Natural killer cell treated with Interleukin-12 subunit alpha and Interleukin-12 subunit beta and Interleukin-15 and Interleukin-18, amount 100 ng/mL, for 72 hours (primary cell): ENCODE measurements at regions not wholly inside any gene's neighbourhood (a gene's known extent, or its start where the extent isn't known, plus 50 kb on each side); places are given as distances from the start of the nearest gene placed in this dataset.

Source experiments
- ATAC-seq, 2 donors: fragments of 150-1000 bp; cut with Tn5 transposase in 1 of 2; sonication (Bioruptor Pico), chemical (Tn5 transposase) in 1 of 2; 2 replicates each; pipeline ENCODE4 v1.10.0; 2021
- DNase-seq: peaks from one replicate; pipeline ENCODE4 v3.0.0; 2022; ENCODE audit warnings: low spot score
- H3K27ac Mint-ChIP-seq, 2 donors: 1 replicate in 1 of 2; 2 replicates in 1 of 2; pipeline ENCODE4 v1.8.0; 2022; ENCODE audit warnings: mixed read lengths in 2 of 2, mild to moderate bottlenecking in 1 of 2, moderate library complexity in 1 of 2
- H3K27me3 Mint-ChIP-seq, 2 donors: 1 replicate in 1 of 2; 2 replicates in 1 of 2; pipeline ENCODE4 v1.8.0; 2022; ENCODE audit warnings: mixed read lengths in 2 of 2
- H3K36me3 Mint-ChIP-seq: one replicate; pipeline ENCODE4 v1.8.0; 2022; ENCODE audit warnings: mixed read lengths
- H3K4me1 Mint-ChIP-seq, 2 donors: 1 replicate in 1 of 2; 2 replicates in 1 of 2; pipeline ENCODE4 v1.8.0; 2022; ENCODE audit warnings: low read depth in 2 of 2, mixed read lengths in 2 of 2, mild to moderate bottlenecking in 1 of 2
- H3K4me3 Mint-ChIP-seq: one replicate; pipeline ENCODE4 v1.8.0; 2022; ENCODE audit warnings: mixed read lengths
- H3K9me3 Mint-ChIP-seq: 2 replicates; pipeline ENCODE4 v1.8.0; 2022; ENCODE audit warnings: mixed read lengths

DNA sequence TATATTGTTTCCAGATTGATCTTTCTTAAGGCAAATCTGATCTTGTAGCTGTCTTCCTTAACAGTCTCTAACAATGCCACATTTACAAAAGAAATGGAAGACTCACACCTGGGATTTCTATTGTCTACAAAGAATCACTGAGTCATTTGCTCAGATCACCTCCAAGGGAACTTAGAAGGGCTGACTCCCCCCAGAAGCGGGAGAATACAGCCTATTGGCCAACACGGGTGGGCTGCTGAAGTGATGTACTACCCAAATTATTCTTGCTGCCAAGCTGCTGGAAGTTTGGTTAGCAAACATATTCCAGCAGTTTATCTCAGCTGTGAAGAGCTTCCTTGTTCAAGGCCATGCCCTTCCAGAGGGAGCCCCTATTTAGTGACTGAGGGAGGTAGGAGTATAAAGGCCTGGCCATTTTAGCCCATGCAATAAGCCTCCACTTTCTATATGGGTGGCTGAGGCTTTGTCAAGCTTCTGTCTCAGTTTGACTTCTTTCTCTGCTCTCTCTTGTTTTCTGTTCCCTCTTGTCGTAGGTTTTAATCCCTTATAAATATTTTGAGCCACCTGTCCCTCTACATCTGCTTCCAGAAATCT, 379.4 kb downstream of the PRR16 start:
- Mint-ChIP-seq H3K36me3 (no peaks in the 10 kb centered on the region), H3K9me3 (peaks cover 16% of the 10 kb centered on the region), H3K4me3 (no peak overlapping the region), H3K27me3 (no peaks in the 10 kb centered on the region), H3K27ac (no peak overlapping the region), H3K4me1 (no peaks in the 10 kb centered on the region)
- ATAC-seq (no peak), DNase-seq (no peak)

DNA sequence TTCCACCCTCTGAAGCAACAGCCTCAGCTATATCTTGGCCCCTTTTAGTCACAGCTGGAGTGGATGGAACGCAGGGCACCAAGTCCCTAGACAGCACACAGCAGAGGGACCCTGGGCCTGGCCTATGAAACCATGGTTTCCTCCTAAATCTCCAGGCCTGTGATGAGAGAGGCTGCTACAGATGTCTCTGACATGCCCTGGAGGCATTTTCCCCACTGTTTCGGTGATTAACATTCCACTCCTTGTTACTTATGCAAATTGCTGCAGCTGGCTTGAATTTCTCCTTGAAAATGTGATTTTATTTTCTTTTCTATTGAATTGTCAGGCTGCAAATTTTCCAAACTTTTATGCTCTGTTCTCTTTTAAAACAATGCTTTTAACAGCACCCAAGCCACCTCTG, 384.8 kb downstream of the PRR16 start:
- Mint-ChIP-seq H3K27ac (no peak overlapping the region), H3K4me1 (no peaks in the 10 kb centered on the region), H3K9me3 (peaks cover 13% of the 10 kb centered on the region), H3K36me3 (peaks cover 4% of the 10 kb centered on the region), H3K27me3 (no peaks in the 10 kb centered on the region), H3K4me3 (no peak overlapping the region)
- no peak for ATAC-seq
- no peak for DNase-seq

DNA sequence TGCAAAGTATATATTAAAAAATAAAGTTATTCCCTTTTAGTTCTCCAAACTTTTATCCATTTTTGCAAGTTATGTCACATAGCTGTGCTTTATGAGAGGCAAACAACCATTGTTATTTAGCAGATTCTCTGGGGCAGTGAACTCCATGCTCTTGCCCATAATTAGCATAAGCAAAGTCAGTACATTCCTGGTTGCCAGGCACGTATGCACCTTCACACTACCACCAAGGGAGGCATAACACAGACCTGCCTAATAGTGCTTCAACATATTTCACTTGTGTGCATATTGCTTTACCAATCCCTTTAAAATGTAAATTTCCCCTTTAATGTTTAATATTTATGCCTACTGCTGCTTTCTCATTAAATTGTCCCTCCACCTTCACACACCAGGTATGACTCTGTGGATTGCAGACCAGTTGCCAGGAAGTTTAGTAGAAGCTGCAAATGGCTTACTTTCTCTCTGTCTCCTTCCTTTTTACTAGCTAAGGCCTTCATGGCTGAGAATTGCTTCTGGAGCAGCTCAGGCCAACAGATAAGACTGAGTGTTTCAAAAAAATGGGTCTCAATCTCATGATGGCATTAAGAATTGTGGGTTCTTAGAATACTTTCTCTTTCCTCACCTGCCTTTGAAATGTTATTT, 388.2 kb downstream of the PRR16 start:
- Mint-ChIP-seq H3K4me3 (no peak overlapping the region), H3K27ac (no peak overlapping the region), H3K4me1 (no peaks in the 10 kb centered on the region), H3K27me3 (no peaks in the 10 kb centered on the region), H3K36me3 (peaks cover 4% of the 10 kb centered on the region), H3K9me3 (peaks cover 9% of the 10 kb centered on the region)
- ATAC-seq = no peak
- no peak for DNase-seq

DNA sequence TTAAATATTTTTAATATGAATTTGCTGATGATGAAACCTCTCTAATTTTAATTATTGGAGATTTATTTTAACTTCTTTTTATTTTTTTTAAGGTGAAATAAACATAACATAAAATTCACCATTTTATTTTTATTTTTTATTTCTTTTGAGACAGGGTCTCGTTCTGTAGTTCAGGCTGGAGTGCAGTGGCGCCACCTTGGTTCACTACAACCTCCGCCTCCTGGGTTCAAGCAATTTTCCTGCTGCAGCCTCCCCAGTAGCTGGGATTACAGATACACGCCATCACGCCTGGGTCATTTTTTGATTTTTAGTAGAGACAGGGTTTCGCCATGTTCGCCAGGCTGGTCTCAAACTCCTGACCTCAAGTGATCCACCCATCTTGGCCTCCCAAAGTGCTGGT, 402.9 kb downstream of the PRR16 start:
- DNase-seq (no peak), ATAC-seq (no peak)
- H3K4me3 Mint-ChIP-seq = no peak overlapping the region
- H3K9me3 Mint-ChIP-seq = peaks cover 7% of the 10 kb centered on the region
- H3K27me3 Mint-ChIP-seq = no peaks in the 10 kb centered on the region
- H3K27ac Mint-ChIP-seq = no peak overlapping the region
- no peaks in the 10 kb centered on the region for H3K4me1 Mint-ChIP-seq
- H3K36me3 Mint-ChIP-seq = no peaks in the 10 kb centered on the region

DNA sequence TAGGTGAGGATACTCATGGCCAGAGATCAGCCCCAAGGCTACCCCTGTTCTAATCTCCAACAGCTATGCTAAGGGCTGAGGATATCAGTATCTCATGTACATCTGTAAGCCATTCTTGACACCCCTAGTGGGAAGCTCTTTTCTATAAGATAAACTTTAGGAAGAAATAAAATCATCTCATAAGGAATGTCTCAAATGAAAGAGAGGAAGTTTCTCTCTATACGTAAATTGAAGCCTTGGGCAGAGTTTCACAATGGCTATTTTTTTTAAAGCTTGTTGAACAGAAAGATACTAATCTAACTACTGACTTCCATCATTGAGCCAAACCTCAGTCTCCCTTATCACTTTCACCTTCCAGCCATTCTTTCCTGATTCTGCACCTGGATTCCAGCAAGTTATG, 405.7 kb downstream of the PRR16 start:
- ATAC-seq = no peak
- no peak overlapping the region for H3K4me3 Mint-ChIP-seq

DNA sequence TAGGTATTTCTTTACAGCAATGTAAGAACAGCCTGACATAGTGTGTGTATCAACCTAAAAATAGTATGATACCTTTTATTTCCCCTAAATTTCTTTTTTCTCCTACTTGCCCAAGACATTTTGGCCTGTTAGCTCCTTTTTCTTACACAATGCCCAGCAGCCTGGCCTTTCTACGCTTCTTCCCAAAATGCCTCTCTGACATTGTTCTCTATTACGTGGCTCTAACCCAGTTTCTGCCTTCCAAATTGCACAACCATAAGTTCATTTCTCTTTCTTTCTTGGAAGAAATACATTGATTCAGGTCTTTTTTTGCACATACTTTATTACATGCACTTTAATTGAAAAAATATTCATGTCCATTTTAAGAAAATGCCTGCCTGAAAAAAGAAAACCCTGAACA, 408.2 kb downstream of the PRR16 start:
- Mint-ChIP-seq H3K27ac (no peak overlapping the region), H3K4me3 (no peak overlapping the region), H3K27me3 (no peaks in the 10 kb centered on the region), H3K9me3 (peaks cover 7% of the 10 kb centered on the region), H3K4me1 (no peaks in the 10 kb centered on the region), H3K36me3 (no peaks in the 10 kb centered on the region)
- DNase-seq (no peak), ATAC-seq (no peak)

More for the DNA sequence above, 405.7 kb downstream of the PRR16 start:
- Mint-ChIP-seq H3K36me3 (no peaks in the 10 kb centered on the region), H3K27me3 (no peaks in the 10 kb centered on the region), H3K27ac (no peak overlapping the region), H3K9me3 (peaks cover 7% of the 10 kb centered on the region), H3K4me1 (no peaks in the 10 kb centered on the region)
- DNase-seq = no peak

DNA sequence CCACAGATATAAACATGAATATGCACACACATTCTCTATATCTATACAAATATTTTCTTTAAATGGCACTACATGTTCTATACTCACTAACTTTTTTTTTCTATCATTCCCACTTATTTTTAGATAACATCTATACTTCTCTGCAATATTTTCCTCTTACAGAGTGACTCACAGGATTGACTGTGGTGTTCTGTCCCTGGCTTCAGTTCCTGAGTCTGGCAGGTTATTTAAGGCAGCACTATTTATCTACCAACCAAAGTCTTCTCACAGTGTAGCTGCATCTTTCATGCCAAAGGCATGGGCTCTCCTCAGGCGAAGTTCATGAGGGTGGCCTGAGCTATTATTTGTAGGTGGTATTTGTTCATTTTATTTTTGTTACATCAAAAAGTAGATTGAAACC, 409.0 kb downstream of the PRR16 start:
- Mint-ChIP-seq H3K4me1 (no peaks in the 10 kb centered on the region), H3K36me3 (no peaks in the 10 kb centered on the region), H3K4me3 (no peak overlapping the region), H3K27me3 (no peaks in the 10 kb centered on the region), H3K9me3 (peaks cover 3% of the 10 kb centered on the region), H3K27ac (no peak overlapping the region)
- DNase-seq (no peak), ATAC-seq (no peak)

DNA sequence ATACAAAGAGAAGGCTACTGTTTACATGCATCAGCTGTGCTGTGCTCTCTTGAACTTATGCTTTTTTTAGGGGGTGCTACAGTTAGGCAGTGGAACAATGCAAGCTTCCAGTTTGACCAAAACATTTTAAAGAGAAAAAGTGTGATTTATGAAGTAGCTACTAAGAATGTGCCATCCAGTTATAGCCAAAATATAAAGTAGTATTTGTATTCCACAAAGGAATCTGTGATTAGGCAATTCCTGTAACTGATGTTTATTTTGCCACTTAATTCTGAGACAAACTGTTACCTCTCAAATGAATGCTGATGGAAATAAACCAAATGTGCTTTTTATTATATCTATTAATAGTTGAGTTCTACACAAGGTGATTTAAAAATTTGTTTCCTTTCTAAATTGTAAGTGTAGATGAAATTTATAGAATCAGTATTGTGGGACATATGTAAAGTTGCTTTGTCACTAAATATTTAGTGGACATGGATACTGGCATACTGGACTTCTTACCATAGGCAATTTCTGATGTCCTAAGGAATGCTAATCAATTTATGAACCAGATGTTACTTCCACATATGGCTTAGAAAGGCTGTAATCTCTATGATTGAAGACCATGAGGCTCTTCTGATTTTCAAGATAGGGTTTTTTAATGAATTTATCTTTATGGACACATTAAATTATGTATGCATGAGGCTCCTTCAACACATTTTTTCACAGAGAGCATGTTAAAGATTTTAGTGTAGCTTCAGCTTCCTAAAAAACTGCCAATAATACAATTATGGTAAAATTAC, 410.2 kb downstream of the PRR16 start:
- Mint-ChIP-seq H3K4me1 (no peaks in the 10 kb centered on the region), H3K9me3 (peaks cover 4% of the 10 kb centered on the region), H3K4me3 (no peak overlapping the region), H3K27me3 (no peaks in the 10 kb centered on the region), H3K27ac (no peak overlapping the region), H3K36me3 (no peaks in the 10 kb centered on the region)
- no peak for DNase-seq
- no peak for ATAC-seq

DNA sequence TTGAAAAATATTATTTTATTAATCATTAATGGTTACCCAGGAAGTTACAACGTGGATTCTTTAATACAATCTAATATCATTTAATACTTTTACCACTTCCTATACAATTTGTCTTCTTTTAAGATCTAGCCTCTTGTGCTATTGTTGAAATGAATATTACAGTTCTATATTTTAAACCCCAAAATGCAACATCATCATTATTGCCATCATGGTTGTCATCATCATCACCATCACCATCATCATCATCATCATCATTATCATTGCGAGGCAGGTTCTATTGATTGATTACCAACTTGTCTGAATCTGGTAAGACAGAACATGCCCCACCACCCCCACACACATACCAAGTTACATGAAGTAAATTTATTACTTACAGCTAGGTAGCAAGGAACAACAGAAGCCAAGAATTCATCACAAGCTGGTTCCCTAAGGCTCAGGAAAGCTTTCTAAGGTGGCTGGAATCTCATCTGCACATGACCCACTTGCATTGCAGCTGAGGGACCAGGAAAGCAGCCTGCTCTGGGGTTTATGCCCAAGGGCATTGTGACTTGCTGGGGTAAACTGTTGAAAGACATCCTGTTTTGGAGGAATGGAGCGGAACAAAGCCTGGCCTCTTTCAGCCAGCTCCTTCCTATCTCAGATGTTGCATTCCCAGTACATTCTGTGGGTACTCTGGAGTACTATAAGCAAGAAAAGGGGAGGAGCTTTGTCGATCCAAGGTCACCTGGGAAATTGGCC, 418.1 kb downstream of the PRR16 start:
- no peak for ATAC-seq
- Mint-ChIP-seq H3K9me3 (peaks cover 13% of the 10 kb centered on the region), H3K27me3 (no peaks in the 10 kb centered on the region), H3K4me1 (no peaks in the 10 kb centered on the region), H3K27ac (no peak overlapping the region), H3K4me3 (no peak overlapping the region), H3K36me3 (no peaks in the 10 kb centered on the region)
- DNase-seq = no peak

DNA sequence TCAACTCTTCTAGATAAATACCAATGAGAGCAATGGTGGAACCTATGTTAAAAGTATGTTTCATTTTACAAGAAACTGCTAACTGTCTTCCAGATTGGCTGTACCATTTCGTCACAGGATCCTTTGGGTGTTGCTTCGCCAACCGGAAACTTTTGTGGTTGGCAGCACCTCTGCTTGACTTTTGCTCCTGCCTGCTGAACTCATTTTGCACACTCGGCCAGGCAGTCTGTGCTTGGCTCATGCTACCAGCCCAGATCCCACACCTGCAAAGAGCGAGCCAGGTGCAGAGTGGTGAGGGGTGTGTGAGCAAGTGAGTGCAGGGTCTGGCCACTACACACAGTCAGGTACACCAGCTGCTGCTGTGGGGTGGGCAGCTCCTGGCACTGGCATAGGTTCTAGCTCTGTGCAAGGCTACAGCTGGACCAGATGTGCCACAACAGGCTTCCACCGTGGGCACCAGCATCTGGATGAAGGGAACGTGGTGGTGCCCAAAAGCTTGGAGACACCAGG, 422.3 kb downstream of the PRR16 start:
- Mint-ChIP-seq H3K4me1 (no peaks in the 10 kb centered on the region), H3K4me3 (no peak overlapping the region), H3K27me3 (no peaks in the 10 kb centered on the region), H3K27ac (no peak overlapping the region), H3K36me3 (no peaks in the 10 kb centered on the region), H3K9me3 (peaks cover 10% of the 10 kb centered on the region)
- ATAC-seq (peak in 1 of 2 donors; percentile 20), DNase-seq (no peak)

DNA sequence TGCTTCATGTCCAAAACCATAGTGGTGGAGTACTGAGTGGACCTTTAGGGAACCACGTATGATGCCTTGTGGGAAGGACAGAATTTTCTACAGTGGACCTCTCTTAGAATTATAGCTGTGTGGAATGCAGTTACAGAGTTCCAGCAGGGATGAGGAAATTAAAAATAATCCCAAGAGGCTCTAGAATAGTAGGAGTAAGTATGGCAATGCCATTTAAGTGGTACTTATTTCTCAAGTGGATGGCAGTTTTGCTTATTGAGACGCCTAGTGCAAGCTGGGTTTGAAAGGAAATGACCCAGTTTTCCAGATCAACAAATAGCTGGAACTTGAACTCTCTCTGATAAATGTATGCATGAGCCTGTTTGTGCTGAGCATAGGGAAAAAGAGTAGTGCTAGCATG, 431.6 kb downstream of the PRR16 start:
- Mint-ChIP-seq H3K27me3 (no peaks in the 10 kb centered on the region), H3K9me3 (peaks cover 8% of the 10 kb centered on the region), H3K27ac (no peak overlapping the region)

DNA sequence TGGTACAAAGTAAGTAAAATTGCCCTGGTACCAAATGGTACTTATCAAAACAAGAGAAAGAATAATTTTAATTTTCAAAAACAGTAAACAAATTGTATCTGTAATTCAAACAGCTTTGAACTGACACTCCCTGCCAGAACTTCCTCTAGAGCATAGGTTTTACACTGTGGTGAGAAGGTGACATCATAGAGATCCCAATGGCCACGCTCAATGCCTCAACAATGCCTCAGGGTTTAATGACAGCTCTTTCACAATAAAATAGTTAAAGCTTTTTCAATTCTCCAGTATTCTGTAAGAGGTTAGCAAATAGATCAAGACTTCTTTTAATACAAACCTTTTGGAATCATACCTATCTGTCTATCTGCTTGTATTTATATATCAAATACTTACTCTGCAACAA, 437.1 kb downstream of the PRR16 start:
- Mint-ChIP-seq H3K27ac (no peak overlapping the region), H3K27me3 (no peaks in the 10 kb centered on the region), H3K4me1 (no peaks in the 10 kb centered on the region), H3K36me3 (peaks cover 5% of the 10 kb centered on the region), H3K9me3 (peaks cover 11% of the 10 kb centered on the region), H3K4me3 (no peak overlapping the region)
- ATAC-seq = no peak
- DNase-seq = no peak

More for the DNA sequence above, 431.6 kb downstream of the PRR16 start:
- DNase-seq (no peak), ATAC-seq (no peak)
- H3K4me1 Mint-ChIP-seq = no peaks in the 10 kb centered on the region
- no peaks in the 10 kb centered on the region for H3K36me3 Mint-ChIP-seq
- H3K4me3 Mint-ChIP-seq = no peak overlapping the region

DNA sequence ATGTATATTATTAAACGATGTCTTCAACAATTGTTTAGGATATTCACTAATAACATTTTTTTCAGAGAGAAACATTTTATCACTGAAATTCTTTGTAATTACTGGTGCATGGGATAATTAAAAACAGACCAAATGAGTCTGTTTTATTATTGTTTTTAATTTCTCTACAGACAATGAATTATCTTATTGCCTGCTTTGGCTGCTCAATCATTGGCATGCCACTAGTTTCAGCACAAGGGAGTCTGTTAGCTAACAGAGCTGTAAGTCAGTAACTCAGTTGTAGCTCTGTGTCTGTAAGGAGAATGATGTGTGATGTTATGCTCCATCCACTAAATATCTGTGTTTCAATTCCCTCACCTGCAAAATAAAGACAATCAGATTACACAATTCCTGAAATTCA, 443.9 kb downstream of the PRR16 start:
- Mint-ChIP-seq H3K27ac (no peak overlapping the region), H3K9me3 (peaks cover 15% of the 10 kb centered on the region), H3K4me3 (no peak overlapping the region), H3K36me3 (peaks cover 9% of the 10 kb centered on the region), H3K4me1 (no peaks in the 10 kb centered on the region), H3K27me3 (no peaks in the 10 kb centered on the region)
- DNase-seq = no peak
- ATAC-seq = no peak

DNA sequence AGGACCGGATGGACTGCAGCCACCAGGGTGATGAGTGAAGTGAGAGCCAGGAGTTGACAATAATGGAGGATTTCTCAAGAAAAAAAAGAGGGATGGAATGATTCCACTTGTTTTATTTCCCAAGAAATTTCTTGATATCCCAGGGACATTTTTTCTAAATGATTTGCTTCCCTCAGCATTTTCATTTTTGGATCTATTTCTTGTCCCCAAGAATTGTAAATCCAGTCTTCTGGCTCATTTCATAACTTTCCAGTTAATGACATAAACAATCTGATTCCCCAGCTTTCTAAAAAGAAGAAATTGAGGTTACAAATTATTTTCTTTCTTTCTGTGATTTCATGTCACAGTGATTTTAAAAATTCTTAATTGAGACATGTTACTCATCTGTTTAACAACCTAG, 446.5 kb downstream of the PRR16 start:
- Mint-ChIP-seq H3K9me3 (peaks cover 7% of the 10 kb centered on the region), H3K27me3 (no peaks in the 10 kb centered on the region), H3K4me1 (no peaks in the 10 kb centered on the region), H3K36me3 (peaks cover 4% of the 10 kb centered on the region), H3K4me3 (no peak overlapping the region), H3K27ac (no peak overlapping the region)
- DNase-seq = no peak
- ATAC-seq = no peak
